ENCODE measurements at regions not wholly inside any gene's neighbourhood (a gene's known extent, or its start where the extent isn't known, plus 50 kb on each side); places are given as distances from the start of the nearest gene placed in this dataset.

DNA sequence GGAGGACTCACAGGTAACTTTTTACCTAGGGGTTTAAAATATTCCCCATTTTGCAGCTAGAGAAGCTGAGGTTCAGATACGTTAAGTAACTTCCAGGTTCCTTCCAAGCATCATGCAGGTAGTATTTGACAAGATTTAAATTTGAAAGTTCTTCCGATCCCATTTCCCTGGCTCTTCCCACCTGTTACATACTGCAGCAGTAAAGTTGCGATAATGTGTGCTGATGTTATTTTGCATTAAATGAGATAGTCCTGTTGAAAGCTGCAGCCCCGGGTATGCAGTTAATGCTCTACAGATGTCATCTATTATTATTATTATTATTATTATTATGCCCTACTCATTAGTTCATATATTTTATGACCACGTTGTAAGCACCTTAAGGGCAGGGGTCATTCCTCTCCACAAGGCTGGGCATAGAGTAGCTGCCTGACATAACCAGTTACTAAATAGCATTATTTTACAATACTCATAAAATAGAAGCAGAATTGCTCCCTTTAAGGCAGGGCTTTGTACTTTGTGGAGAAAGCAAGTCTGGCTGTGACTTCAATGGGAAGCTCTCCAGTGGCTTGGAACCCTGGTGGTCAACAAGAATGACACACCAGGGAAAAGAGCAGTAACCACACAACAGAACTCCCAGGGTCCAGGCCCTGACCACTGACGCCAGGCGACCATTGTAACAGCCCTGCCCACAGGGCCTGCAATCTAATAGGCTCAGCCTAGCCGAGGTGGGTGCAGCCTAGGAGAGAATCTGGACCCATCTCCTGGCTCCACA is 90.8 kb upstream of the CALM2 start:
- no peak for DNase-seq (ENCODE audit: low spot score)

DNA sequence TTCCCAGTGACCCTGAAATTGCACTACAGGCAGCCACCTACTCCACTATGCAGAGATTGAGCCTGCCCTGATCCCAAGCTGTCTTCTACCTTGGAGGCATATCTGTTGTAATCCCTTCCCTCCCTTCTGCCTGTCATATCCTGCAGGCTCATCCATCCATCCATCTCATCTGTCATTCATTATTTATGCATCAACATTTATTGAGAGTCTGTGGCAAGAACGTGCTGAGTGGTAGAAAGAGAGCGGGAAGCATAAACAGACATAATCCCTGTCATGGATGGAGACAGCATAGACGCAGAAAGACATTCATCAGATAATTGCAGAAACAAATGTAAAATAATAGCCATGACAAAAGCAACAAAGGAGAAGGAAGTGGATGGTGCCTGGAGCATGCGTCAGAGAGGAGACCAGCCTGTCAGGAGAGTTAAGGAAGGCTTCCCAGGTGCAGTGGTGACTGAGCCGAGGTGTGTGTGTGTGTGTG is 89.5 kb upstream of the CALM2 start:
- DNase-seq (ENCODE audit: low spot score), result no peak

DNA sequence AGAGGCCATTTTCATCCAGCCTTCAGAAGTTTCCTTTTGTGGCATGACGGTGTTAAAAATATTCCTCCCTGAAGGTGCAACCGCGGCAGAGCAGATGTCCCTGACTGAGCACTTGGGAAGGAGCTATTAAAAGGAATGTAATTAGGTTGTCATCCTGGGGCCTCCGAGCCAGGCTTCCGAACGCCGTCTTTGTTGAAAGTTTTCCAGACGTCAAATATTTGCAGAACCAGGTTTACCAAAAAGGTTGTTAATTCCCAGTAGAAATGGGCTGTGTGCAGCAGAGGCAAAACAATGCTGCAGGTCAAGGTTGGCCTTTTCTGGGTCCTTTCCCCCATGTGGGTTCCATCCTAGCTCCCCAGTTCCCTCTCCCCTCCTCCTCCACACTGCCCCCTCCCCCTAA is 88.8 kb upstream of the CALM2 start:
- no peak for DNase-seq (ENCODE audit: low spot score)

DNA sequence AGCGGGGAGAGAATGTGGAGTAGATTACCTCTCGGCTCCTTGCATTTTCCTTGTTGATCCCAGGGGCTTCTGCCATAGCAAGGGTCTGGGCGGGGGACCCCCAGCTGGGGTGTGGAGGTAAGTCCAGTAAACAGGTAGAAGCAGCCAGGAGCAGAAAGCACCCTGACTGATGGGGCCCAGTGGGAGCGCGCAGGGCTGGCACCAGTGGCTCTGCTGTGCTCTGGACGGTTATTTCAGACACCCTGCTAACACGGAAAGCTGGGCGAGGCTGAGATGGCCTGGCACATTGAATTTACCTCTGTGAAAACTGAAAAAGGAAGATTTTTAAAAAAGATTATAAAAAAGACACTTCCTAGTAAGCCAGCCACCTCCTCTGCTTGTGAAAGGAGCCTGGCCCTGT is 88.4 kb upstream of the CALM2 start:
- no peak for DNase-seq (ENCODE audit: low spot score)

DNA sequence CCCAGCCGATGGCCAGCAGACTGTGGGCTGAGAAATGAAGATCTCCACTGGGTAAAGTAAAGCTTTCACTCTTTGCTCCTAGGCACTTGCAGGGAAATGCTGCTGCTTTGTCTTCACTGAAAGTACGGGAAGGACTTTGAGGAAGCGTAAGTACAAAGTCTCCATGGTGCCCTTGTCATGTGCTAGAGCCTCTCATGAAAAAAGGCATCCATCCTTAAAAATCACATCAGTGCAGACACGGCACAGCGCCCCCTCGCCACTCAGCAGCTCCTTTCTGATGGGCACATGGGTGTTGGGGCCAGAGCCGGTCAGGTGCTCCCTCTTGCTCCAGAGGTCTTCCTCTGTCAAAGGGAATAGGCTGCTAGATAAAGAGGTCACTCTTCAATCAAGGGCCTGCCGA is 87.8 kb upstream of the CALM2 start:
- no peak for DNase-seq (ENCODE audit: low spot score)

- no peak for DNase-seq (ENCODE audit: low spot score)
Observed at GRCh38 chr2:47262657-47263056, 86.3 kb upstream of the CALM2 start.

GRCh38 chr2:47260971-47261370 is 84.7 kb upstream of the CALM2 start:
- no peak for DNase-seq (ENCODE audit: low spot score)

- no peak for DNase-seq (ENCODE audit: low spot score)
Observed at GRCh38 chr2:47259829-47260228, 83.5 kb upstream of the CALM2 start.

GRCh38 chr2:47257946-47258348 is 81.6 kb upstream of the CALM2 start:
- no peak for DNase-seq (ENCODE audit: low spot score)

GRCh38 chr2:47256416-47257087 is 80.2 kb upstream of the CALM2 start:
- DNase-seq (ENCODE audit: low spot score), result no peak

- no peak for DNase-seq (ENCODE audit: low spot score)
Observed at GRCh38 chr2:47255794-47256193, 79.5 kb upstream of the CALM2 start.

DNA sequence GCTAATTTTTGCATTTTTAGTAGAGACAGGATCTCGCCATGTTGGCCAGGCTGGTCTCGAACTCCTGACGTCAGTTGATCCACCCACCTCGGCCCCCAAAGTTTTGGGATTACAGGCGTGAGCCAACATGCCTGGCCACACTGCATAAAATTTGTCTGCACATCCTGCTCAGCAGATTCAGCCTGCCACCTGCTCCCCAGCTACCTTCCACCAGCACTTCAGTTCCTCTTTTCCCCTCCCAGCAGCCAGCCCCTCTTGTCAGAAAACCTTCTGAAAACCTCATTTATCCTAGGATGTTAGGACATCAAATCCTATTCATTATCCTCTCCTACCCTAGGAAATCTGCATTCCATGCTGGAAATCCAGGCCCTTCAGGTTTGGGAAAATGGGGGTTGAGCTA is 78.2 kb upstream of the CALM2 start:
- no peak for DNase-seq (ENCODE audit: low spot score)

DNA sequence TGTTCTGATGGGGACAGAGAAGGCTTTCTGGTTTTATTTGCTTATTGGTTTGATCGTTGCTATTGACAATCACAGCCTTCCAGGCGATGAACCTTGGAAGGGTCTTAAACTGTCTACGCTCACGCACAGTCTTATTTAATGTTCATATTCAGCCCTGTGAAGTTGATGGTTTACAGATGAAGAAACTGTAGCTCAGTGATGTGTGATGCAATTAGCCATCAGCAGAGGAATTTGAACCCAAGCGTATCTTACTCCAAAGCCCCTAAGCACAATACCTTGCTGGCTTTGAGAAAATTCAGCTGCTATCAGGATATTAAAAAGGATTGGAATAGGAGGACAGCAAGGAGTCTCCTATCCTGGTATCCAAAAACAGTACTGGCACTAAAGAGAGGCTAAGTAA is 77.1 kb upstream of the CALM2 start:
- no peak for DNase-seq (ENCODE audit: low spot score)

GRCh38 chr2:47251404-47251675 is 75.0 kb upstream of the CALM2 start:
- no peak for DNase-seq (ENCODE audit: low spot score)

GRCh38 chr2:47250586-47251403 is 74.5 kb upstream of the CALM2 start:
- no peak for DNase-seq (ENCODE audit: low spot score)

GRCh38 chr2:47249931-47250330 is 73.6 kb upstream of the CALM2 start:
- DNase-seq (ENCODE audit: low spot score), result no peak

GRCh38 chr2:47249157-47249900 is 73.0 kb upstream of the CALM2 start:
- no peak for DNase-seq (ENCODE audit: low spot score)

GRCh38 chr2:47243596-47244323 is 67.4 kb upstream of the CALM2 start:
- DNase-seq (ENCODE audit: low spot score), result no peak

GRCh38 chr2:47241715-47242114 is 65.4 kb upstream of the CALM2 start:
- no peak for DNase-seq (ENCODE audit: low spot score)

- DNase-seq (ENCODE audit: low spot score), result no peak
Observed at GRCh38 chr2:47239119-47239969, 63.0 kb upstream of the CALM2 start.

Data from mesenteric fat pad (tissue), 1 donor.